ENCODE measurements at regions not wholly inside any gene's neighbourhood (a gene's known extent, or its start where the extent isn't known, plus 50 kb on each side); places are given as distances from the start of the nearest gene placed in this dataset.
"Not testable (repeated sequence)": the region's sequence is repeated elsewhere in the genome, so short reads cannot be mapped to it uniquely, and the experiment has no call there.

DNA sequence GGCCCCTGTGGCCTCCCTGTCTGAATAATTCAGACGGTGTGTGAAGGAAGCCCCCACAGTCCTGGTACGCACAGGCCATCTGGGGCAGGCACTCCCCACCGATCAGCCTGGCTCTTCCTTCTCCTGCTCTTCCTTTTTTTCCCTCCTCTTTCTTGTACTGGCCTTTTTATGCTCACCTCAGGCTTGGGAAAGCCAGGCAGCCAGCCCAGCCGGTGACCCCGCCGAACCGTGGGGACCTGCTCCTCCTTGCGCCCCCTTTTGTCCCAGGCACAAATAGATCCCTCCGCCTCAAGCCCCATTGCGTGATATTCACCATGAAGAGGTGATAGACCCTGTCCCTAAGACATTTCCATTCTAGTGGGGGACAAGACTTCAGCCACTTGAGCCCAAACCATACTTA, 80.2 kb upstream of the BRD7 start:
- DNase-seq: no peak

DNA sequence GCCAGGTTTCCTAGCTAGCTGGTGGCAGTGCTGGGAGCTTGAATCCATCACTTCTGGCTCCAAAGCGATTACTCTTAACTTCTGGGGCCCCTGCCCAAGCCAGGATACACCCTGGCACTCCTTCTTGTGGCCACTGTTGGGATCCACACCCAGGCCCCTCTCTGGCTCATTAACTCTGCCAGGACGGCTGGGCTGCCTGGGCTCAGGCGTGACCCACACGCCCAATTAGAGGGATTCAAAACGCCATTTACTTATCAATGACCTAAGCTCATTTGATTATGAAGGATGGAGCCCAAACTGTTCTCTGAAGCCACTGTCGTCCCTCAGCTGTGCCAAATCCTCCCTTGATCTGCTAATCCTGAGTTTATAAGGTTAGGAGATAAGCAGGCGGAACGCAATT, 79.7 kb upstream of the BRD7 start:
- no peak for DNase-seq

DNA sequence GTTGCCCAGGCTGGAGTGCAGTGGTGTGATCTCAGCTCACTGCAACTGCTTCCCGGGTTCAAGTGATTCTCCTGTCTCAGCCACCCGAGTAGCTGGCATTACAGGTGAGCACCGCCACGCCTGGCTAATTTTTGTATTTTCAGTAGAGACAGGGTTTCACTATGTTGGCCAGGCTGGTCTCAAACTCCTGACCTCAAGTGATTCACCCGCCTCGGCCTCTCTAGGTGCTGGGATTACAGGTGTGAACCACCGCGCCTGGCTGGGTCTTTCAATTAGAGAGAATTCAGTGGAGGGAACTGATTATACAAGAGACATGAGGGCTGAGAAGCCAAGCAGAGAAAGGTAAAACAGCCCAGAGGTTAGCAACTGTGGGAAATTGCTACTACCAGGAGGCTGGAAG, 78.6 kb upstream of the BRD7 start:
- DNase-seq: not testable (repeated sequence)

DNA sequence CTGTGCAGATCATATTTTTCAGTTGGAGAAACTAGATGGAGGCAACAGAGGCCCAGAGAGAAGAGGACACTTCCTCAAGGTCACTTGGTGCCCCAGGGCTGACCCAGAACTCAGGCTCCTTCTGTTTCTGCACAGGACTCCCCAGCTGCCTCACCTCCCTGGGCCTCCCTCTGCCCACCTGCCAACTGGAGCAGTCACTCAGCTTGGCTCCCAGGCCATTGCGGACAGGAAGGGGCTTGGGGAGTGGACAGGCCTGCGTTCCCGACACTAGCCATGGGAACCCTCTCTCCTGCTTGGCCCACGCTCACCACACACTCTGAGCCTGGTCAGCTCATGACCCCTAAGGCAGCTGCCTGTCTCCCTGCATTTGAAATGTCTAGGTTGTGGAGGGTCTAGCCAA, 78.1 kb upstream of the BRD7 start:
- DNase-seq: no peak

DNA sequence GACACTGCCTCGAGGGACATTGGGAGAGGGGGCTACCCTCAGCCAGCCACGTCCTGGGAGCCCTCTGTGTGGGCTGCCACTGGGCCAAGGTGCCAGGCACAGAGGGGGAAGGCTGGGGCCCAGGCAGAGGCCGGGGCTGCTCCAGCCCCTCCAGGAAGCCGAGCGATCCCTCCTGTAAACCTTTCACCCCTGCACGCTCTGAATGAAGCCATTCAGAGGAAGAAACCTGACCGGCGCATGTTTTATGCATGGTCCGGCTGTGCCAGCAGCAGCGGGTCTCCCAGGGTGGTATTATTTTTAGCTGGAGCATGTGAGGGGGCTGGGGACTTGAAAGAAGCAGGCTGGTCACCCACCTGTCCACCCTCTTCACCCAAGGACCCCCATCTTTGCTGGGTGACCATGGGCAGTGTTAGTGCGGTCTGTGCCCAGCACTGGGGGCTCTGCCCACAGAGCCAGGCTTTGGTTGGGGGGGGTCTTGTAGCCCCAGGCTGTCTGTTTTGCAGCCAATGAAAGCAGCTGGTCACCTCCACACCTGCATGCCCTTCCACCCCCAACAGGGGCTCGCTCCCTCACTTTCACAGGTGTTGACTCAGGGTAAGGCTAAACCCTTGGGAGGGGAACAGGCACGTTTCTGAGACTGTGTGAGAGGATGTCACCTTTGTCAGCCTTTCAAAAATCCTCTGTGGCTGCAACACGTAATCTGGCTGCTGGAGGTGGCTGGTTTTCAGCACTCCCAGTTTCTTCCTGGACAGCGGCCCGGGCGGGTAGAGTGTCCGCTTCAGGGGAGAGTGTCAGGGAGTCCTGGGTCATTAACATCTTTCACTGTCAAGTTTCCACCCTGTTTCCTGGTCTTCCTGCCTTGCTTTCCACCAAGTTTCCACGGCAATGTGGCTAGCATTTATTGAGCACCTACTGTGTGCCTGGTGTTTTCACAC, 77.1 kb upstream of the BRD7 start:
- no peak for DNase-seq

DNA sequence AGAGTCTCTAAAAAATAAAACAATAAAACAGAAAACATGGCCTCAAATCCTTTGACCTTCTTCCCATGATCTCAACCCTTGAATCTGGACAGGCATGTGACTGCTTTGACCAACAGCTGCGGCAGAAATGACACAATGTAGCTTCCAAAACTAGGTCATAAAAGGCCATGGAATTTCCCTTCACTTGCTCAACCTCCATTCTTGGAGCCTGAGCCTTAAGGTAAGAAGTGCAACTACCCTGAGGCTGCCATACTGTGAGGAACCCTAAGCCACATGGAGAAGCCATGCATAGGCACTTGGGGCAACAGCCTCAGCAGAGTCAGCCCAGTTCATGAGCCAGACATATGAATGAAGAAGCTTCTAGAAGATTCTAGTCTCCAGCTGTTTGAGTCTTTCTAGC, 75.7 kb upstream of the BRD7 start:
- no peak for DNase-seq

DNA sequence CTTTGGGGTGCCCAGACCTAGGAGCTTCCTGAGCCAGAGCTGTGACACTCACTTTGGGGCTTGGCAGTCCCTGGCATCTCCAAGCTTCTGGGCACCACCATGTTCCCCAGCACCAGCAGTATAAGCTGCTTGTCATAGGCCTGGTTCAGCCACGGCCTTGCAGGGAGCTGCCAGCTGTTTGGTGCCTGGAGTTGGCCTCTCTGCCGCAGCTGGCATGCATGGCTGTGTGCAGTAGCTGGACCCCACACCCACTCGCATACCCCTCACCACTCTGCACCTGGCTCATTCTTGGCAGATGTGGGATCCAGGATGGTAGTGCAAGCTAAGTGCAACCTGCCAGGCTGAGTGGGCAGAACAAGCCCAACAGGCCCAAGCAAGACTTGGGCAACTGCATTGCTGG, 73.4 kb upstream of the BRD7 start:
- DNase-seq: no peak

DNA sequence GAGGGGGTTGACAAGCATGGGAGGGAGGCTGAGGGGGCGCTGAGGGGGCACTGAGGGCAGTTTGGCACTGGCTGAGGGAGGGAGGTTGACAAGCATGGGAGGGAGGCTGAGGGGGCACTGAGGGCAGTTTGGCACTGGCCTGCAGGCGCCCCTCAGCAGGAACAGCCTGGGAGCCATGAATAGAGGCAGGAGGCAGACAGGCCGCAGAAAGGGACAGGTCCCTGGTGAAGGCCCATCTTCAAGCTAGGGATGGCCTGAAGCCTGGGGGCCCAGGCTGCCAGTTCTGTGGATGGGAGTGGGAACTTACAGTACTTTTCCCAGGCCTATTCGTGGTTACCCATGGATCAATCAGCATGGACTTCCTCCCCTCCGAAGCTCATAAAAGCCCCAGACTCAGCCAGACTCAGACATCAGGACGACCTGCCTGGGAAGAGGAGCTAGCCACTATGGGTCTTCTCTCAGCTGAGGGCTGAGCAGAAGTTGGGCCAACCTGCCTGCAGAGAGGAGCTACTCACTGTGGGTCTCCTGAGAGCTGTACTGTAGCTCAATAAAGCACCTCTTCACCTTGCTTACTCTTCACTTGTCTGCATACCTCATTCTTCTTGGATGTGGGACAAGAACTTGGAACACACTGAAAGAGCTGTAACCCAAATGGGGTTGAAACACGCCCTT, 72.8 kb upstream of the BRD7 start:
- no peak for DNase-seq

DNA sequence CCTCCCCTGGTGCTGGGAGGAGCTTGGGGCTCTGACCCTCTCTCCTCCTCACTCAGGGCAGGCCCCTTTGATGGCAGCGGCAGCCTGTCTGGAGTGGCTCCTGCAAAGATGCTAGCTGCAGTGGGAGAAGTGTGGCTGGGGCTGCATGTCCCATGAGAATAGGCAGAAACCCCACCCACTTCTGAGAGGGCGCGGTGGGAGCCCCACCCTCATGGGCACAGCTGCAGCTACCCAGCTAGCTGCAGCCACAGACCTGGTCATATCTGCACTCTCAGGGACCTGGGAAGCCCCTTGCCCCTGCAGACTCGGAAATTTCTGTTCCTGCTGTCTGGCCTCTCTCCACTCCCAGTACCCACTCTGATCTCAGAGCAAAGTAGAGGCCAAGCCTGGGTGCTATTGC, 72.2 kb upstream of the BRD7 start:
- DNase-seq: no peak

DNA sequence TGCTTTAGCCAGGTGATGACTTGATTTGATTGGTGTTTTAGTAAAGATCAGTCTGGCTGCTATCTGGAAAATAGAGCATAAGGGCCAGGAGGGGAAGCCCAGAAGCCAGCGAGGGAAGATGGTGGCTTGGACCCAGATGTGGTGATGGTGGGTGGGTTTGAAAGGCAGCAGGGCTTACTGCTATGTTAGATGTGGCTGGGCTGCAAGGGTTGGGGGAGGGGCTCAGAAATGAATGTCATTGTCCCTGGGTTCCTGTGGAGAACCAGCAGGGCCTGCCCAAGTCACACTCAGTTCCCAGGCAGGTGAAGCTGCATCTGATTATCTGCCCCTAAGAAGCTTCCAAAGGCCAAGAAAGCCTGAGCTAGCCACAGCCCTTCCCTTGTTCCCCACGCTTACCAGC, 71.7 kb upstream of the BRD7 start:
- no peak for DNase-seq

DNA sequence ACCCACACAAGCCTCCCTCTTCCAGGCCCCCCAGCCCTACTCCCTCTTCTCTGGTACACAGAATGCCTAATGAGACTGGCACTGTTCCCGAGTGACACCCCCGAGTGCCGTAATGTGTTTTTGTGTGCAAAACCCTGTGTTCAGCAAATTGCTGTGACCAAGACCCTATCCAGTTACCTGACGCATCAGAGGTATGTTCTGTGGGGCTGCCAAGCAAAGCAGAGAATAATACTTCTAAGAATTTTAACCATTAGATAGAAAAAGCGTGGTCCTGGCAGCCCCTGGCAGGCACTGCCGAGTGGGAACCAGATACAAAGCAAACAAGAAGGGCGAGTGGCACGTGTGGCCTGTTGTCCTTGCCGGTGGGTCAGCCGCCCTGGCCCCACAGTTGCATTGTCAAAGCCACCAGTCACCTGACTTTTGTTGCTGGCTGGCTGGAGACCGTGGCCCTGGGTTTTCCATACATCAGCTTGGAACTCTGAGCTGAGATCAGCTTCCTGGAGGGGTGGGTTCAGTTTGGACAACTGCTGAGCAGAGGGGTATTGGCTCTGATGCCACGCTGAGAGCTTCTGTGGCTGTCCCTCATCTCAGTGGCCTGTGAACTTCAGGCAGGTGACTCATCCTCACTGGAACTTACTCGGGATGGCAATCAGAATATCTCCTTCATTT, 69.1 kb upstream of the BRD7 start:
- DNase-seq: no peak

DNA sequence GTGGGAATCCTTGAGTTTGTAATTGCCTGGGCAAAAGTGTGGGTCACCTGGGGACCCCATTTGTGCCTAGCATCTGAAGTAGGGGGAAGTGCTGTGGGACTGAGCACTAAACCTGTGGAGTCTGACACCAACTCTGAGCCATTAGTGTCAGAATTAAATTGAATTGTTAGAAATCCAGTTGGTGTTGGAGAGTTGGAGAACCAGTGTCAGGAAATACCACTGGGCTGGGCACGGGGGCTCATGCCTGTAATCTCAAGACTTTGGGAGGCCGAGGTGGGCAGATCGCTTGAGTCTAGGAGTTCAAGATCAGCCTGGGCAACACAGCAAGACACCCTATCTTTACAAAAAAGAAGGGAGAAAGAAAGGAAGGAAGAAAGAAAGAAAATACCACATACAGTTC, 67.5 kb upstream of the BRD7 start:
- no peak for DNase-seq

DNA sequence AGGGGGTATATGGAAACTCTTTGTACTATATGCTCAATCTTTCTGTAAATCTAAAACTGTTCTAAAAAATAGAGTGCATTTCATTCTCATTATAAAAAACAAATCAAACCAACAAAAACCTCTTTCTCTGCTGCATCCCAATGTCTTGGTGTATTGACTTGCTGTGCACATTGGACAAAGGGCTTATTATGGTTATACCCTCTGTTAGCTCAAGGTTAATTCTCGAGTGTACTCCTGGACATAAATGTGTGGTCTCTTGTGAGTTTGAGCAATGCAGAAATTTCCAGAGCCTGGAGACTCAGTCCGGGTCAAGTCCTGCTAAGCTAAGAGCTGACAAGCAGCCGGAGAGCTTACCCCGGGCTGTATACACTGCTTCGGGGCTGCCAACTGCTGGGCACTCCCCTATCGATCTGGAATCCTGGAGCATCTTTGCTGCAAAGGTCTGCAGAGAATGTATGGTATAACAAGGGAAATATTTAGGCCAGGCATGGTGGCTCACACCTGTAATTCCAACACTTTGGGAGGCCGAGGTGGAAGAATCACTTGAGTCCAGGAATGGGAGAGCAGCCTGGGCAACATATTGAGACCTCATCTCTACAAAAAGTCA, 66.2 kb upstream of the BRD7 start:
- no peak for DNase-seq

DNA sequence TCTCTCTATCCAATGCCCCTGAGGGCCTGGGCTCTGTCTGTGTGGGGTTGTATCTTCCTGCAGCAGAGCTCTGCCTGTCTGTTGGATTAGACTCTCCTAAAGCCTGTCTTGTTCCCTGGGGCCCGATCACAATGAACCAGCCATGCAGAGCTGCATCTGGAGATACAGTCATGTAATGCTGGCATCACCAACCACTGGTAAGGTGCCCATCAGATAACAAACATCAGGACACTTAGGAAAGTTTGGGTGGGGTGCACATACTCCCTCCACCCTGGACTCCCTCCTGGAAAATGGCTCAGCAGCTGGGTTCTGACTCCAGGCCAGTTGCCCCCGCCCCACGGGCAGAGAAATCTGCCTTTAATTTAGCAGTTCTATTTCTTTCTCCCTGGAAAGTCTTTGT, 61.3 kb upstream of the BRD7 start:
- no peak for DNase-seq

DNA sequence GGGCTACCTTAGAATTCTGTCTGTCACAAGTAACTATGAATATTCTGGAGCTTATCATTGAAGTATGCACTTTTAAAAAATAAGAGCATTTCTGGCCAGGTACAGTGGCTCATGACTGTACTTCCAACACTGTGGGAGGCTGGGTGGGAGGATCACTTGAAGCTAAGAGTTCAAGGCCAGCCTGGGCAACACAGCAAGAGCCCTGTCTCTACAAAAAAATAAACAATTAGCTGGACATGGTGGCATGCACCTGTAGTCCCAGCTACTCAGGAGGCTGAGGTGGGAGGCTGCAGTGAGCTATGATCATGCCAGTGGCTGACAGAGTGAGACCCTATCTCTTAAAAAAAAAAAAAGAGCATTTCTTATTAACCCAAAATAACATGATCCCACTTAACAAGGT, 60.0 kb upstream of the BRD7 start:
- no peak for DNase-seq

DNA sequence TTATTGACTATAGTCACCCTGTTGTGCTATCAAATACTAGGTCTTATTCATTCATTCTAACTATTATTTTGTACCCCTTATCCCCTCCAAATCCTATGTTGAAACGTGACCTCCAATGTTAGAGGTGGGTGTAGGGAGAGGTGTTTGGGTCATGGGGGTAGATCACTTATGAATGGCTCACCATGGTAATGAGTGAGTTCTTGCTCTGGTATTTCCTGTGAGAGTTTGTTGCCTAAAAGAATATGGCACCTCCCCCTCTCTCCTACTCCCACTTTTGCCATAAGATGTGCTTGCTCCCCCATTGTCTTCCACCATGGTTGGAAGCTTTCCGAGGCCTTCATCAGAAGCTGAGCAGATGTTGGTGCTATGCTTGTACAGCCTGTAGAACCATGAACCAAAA, 59.3 kb upstream of the BRD7 start:
- DNase-seq: no peak

DNA sequence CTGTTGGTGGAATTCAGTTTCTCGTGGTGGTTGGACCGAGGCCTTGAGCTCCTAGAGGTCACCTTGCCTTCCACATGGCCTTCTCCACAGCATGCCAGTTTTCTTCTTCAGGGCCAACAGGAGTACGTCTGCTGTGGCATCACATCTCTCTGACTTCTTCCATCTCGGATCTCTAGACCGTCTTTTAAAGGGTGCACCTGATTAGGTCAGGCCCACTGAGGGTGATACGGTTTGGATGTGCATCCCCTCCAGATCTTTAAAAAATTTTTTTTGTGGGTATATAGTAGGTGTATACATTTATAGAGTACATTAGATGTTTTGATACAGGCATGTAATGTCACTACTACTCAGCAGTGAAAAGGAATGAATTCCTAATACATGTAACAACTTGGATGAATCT, 58.3 kb upstream of the BRD7 start:
- DNase-seq: no peak

DNA sequence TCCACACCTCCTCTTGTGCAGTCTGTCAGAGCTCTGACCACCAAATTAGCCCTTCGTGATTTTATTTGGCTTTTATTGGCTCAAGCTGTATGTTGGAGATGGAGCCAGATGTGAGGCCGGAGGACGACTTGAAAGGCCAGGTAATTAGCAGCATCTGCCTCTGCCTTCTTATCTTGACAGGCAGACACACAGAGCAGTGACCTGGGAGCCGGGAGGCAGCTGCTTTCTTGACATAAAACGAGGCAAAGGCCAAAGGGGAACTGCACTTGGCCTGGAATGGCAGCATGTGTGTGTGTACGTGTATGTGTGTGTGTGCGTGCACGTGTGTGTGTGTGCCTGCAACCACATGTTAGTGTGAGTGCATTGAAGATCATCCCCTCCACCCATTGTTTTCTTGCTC, 56.9 kb upstream of the BRD7 start:
- no peak for DNase-seq

DNA sequence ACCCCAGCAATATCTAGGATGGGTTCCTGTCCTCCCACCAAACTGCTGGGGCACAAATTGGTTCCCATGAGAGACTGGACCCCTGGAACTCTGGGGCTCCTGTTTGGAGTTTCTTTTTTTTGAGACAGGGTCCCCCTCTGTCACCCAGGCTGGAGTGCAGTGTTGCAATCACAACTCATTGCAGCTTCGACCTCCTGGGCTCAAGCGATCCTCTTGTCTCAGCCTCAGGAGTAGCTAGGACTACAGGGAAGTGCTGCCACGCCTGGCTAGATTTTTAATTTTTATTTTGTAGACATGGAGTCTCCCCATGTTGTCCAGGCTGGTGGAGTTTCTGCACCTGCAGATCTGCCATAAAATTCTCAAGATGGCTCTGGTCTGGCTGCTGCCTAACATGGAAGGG, 56.3 kb upstream of the BRD7 start:
- DNase-seq: no peak

DNA sequence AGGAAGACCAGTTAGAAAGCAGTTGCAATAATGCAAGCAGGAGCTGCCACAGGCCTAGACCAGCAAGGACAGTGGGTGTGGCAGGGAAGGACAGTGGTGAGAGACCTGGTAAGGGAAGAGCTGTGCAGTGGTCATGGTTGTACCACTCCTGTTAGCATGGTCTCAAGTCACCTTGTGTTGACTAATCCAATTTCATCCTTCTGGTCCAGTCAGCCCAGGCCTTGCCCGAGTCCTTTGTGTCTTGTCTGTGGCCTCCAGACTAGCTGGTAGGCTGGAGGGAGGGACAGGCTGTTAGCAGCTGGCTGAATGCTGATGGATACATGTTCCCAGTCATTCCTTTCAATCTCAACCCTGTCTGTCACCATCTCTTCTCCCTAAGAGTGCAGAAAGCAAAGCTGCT, 54.1 kb upstream of the BRD7 start:
- no peak for DNase-seq

DNA sequence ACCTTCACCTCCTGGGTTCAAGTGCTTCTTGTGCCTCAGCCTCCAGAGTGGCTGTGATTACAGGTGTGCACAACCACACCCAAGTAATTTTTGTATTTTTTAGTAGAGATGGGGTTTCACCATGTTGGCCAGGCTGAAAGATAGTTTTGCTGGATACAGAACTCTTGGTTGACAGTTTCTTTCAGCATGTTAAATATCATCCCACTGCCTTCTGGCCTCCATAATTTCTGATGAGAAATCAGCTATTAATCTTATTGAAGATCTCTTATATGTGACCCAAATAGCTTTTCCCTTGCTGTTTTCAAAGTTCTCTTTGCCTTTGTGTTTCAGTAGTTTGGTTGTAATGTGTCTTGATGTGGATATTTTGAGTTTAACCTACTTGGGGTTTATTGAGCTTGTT, 50.3 kb upstream of the BRD7 start:
- DNase-seq: no peak
